Natural killer cell (primary cell): ENCODE measurements at regions not wholly inside any gene's neighbourhood (a gene's known extent, or its start where the extent isn't known, plus 50 kb on each side); places are given as distances from the start of the nearest gene placed in this dataset.

ENCODE experiments used
- ATAC-seq, 3 donors: fragments of 150-1000 bp in 2 of 3; fragments of 200-7000 bp in 1 of 3; cut with Tn5 transposase; 1 replicate in 1 of 3; 2 replicates in 2 of 3; pipeline ENCODE4 v1.10.0; 2021; ENCODE audit warnings: mild to moderate bottlenecking in 2 of 3, moderate library complexity in 2 of 3
- DNase-seq, 2 donors: peaks; one replicate each; pipeline versions ENCODE4 v3.0.0 to v3.0.0-alpha.2; 2013 to 2021; ENCODE audit warnings: mixed read lengths in 1 of 2
- H3K27ac ChIP-seq: one replicate; pipeline ENCODE4 v1.5.1; 2013; ENCODE audit warnings: mild to moderate bottlenecking, low read length
- H3K27me3 ChIP-seq: one replicate; pipeline ENCODE4 v1.6.1; 2013; ENCODE audit warnings: low read length; ENCODE audit not compliant: control insufficient read depth, insufficient read depth
- H3K36me3 ChIP-seq: one replicate; pipeline ENCODE4 v1.6.1; 2013; ENCODE audit warnings: low read length; ENCODE audit not compliant: control insufficient read depth, insufficient read depth
- H3K4me1 ChIP-seq: one replicate; pipeline ENCODE4 v1.6.1; 2013; ENCODE audit warnings: low read length; ENCODE audit not compliant: control insufficient read depth, insufficient read depth
- H3K4me3 ChIP-seq: one replicate; pipeline ENCODE4 v1.5.1; 2013; ENCODE audit warnings: low read length
- H3K9me3 ChIP-seq: one replicate; pipeline ENCODE4 v1.6.1; 2013; ENCODE audit warnings: low read length; ENCODE audit not compliant: control insufficient read depth, insufficient read depth
- H3K27ac Mint-ChIP-seq, 2 donors: one replicate each; pipeline ENCODE4 v1.8.0; 2022; ENCODE audit warnings: mild to moderate bottlenecking in 2 of 2, mixed read lengths in 2 of 2, moderate library complexity in 1 of 2
- H3K27me3 Mint-ChIP-seq, 2 donors: one replicate each; pipeline ENCODE4 v1.8.0; 2022; ENCODE audit warnings: low read depth in 2 of 2, mixed read lengths in 2 of 2
- H3K36me3 Mint-ChIP-seq: one replicate; pipeline ENCODE4 v1.8.0; 2022; ENCODE audit warnings: mixed read lengths
- H3K4me1 Mint-ChIP-seq, 2 donors: one replicate each; pipeline ENCODE4 v1.8.0; 2022; ENCODE audit warnings: mixed read lengths in 2 of 2
- H3K4me3 Mint-ChIP-seq: one replicate; pipeline ENCODE4 v1.8.0; 2022; ENCODE audit warnings: mild to moderate bottlenecking, moderate library complexity, mixed read lengths
- H3K9me3 Mint-ChIP-seq, 2 donors: one replicate each; pipeline ENCODE4 v1.8.0; 2022; ENCODE audit warnings: mixed read lengths in 2 of 2
- CTCF ChIP-seq: fragments of 200-600 bp; IDR thresholded peaks from one replicate; pipeline ENCODE4 v1.8.0; 2022; ENCODE audit warnings: antibody characterized with exemption
- WGBS: methylation state at CpG from one replicate; pipeline ENCODE4 v1.1.7; 2013; ENCODE audit warnings: missing lambda C conversion rate; ENCODE audit not compliant: insufficient coverage; 5-methylcytosine and 5-hydroxymethylcytosine counted together
- intact Hi-C: fragments of 100-400 bp; cut with micrococcal nuclease; formaldehyde crosslinking; loops from one replicate; pipeline ENCODE4 v1.14.2; 2022

GRCh38 chr13:80605011-80605410, 264.1 kb upstream of the SPRY2 start:
- no peaks in the 10 kb centered on the region for H3K36me3 ChIP-seq
- Mint-ChIP-seq H3K4me1 (peaks cover 9% of the 10 kb centered on the region in 2 donors), H3K36me3 (peaks cover 7% of the 10 kb centered on the region), H3K9me3 (no peaks in the 10 kb centered on the region), H3K27me3 (peaks cover 0 to 2% of the 10 kb centered on the region in 2 donors), H3K4me3 (no peak overlapping the region), H3K27ac (no peak overlapping the region)
- DNase-seq = no peak
- no peaks in the 10 kb centered on the region for H3K27me3 ChIP-seq
- ATAC-seq = no peak
- no peaks in the 10 kb centered on the region for H3K4me1 ChIP-seq
- no peak for TF ChIP-seq CTCF
- no peak overlapping the region for H3K4me3 ChIP-seq
- WGBS = 96% methylated on average over 2 of the region's 2 CpGs
- H3K9me3 ChIP-seq = no peaks in the 10 kb centered on the region
- intact Hi-C loops = no loop called here
- H3K27ac ChIP-seq = no peak overlapping the region

GRCh38 chr13:80604098-80604497, 263.2 kb upstream of the SPRY2 start:
- Histone ChIP-seq H3K27me3 (no peaks in the 10 kb centered on the region), H3K4me3 (no peak overlapping the region), H3K4me1 (no peaks in the 10 kb centered on the region), H3K9me3 (no peaks in the 10 kb centered on the region), H3K27ac (no peak overlapping the region), H3K36me3 (no peaks in the 10 kb centered on the region)
- 71% methylated on average over 2 of the region's 3 CpGs for WGBS
- intact Hi-C loops = no loop called here
- Mint-ChIP-seq H3K27me3 (peaks cover 0 to 2% of the 10 kb centered on the region in 2 donors), H3K36me3 (peaks cover 7% of the 10 kb centered on the region), H3K4me3 (no peak overlapping the region), H3K4me1 (peaks cover 9% of the 10 kb centered on the region in 2 donors), H3K9me3 (no peaks in the 10 kb centered on the region), H3K27ac (no peak overlapping the region)
- ATAC-seq (no peak), DNase-seq (no peak)
- no peak for TF ChIP-seq CTCF

DNA sequence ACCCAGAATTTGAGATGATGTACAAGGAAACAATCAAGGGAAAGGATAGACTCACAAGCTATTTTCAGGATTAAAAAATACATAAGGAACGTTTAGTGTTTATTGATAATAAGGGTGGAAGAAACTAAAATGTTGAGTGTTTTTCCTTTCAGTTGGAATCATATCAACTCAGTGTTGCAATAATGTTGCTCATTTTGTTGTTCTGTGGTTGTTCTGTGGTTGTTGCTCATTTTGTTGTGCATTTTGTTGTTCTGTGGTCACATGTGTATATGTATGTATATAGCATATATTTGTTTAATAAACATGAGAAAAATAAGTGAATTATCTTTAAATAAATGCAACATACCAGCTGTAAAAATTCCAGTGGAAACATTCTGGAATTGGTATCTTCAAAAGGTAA, 262.4 kb upstream of the SPRY2 start:
- H3K27me3 ChIP-seq = no peaks in the 10 kb centered on the region
- Mint-ChIP-seq H3K27ac (no peak overlapping the region), H3K27me3 (no peaks in the 10 kb centered on the region), H3K4me1 (peaks cover 9% of the 10 kb centered on the region in 2 donors), H3K36me3 (peaks cover 3% of the 10 kb centered on the region), H3K9me3 (no peaks in the 10 kb centered on the region), H3K4me3 (no peak overlapping the region)
- ATAC-seq = no peak
- no peak for DNase-seq
- H3K36me3 ChIP-seq = no peaks in the 10 kb centered on the region
- no peak overlapping the region for H3K27ac ChIP-seq
- H3K4me3 ChIP-seq = no peak overlapping the region
- no peaks in the 10 kb centered on the region for H3K4me1 ChIP-seq
- intact Hi-C loops = no loop called here
- no peaks in the 10 kb centered on the region for H3K9me3 ChIP-seq
- WGBS = 50% methylated on average over 1 of the region's 1 CpG
- TF ChIP-seq CTCF = no peak

DNA sequence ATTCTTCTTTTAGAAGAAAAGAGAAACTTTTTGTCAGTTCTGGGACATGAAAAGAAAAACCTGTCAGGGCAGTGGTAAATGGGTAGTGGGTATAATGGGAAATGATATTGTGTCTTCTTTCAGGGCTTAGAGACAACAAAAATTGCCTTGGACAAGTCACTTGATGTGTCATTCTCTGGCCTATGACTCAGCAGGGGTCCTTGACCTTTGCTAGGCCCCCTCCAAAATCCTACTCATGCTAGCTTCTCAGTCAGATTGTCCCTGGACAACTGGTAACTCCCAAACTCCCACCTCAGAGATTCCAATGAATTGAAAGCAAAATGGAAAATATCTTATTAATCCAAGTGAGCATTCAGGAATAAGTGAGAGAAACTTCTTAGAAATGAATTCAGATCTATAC, 258.8 kb upstream of the SPRY2 start:
- no peaks in the 10 kb centered on the region for H3K4me1 Mint-ChIP-seq

More for the DNA sequence above, 258.8 kb upstream of the SPRY2 start:
- Histone ChIP-seq H3K4me3 (no peak overlapping the region), H3K36me3 (no peaks in the 10 kb centered on the region), H3K27ac (no peak overlapping the region), H3K4me1 (no peaks in the 10 kb centered on the region), H3K27me3 (no peaks in the 10 kb centered on the region), H3K9me3 (no peaks in the 10 kb centered on the region)
- no peak for TF ChIP-seq CTCF
- DNase-seq (no peak), ATAC-seq (no peak)
- Mint-ChIP-seq H3K27ac (no peak overlapping the region), H3K27me3 (no peaks in the 10 kb centered on the region), H3K36me3 (no peaks in the 10 kb centered on the region), H3K9me3 (no peaks in the 10 kb centered on the region), H3K4me3 (no peak overlapping the region)
- intact Hi-C loops = no loop called here
